Uterus (tissue), 3 donors: ENCODE measurements at regions not wholly inside any gene's neighbourhood (a gene's known extent, or its start where the extent isn't known, plus 50 kb on each side); places are given as distances from the start of the nearest gene placed in this dataset.

Experiments used
- DNase-seq, 2 donors: peaks; one replicate each; pipeline ENCODE4 v3.0.0-alpha.2; 2019 to 2020
- H3K27ac ChIP-seq, 2 donors: fragments of 200-600 bp; sonication (generic); 1 replicate in 1 of 2; 2 replicates in 1 of 2; pipeline ENCODE4 v1.5.1; 2016 to 2018
- H3K27me3 ChIP-seq, 2 donors: fragments of 200-600 bp; sonication (generic); one replicate each; pipeline ENCODE4 v1.5.1; 2018 to 2019; ENCODE audit warnings: control low read depth in 1 of 2
- H3K36me3 ChIP-seq, 2 donors: fragments of 200-600 bp; sonication (generic); one replicate each; pipeline ENCODE4 v1.5.1; 2019; ENCODE audit warnings: control low read depth in 1 of 2
- H3K4me1 ChIP-seq, 2 donors: fragments of 200-600 bp; sonication (generic); one replicate each; pipeline ENCODE4 v1.5.1; 2018 to 2019; ENCODE audit warnings: control low read depth in 1 of 2
- H3K4me3 ChIP-seq, 2 donors: fragments of 200-600 bp; sonication (generic); 1 replicate in 1 of 2; 2 replicates in 1 of 2; pipeline ENCODE4 v1.5.1; 2018 to 2019; ENCODE audit warnings: mild to moderate bottlenecking in 1 of 2
- H3K9me3 ChIP-seq, 2 donors: fragments of 200-600 bp; sonication (generic); one replicate each; pipeline ENCODE4 v1.5.1; 2019; ENCODE audit warnings: control low read depth in 1 of 2
- CTCF ChIP-seq, 4 experiments: fragments of 200-600 bp in 2 of 4; fragments of 450-650 bp in 2 of 4; sonication (generic) in 2 of 4; IDR thresholded peaks; one replicate each; pipeline ENCODE4 v1.5.1; 2016 to 2019; ENCODE audit warnings: antibody characterized with exemption in 4 of 4, mild to moderate bottlenecking in 2 of 4, moderate library complexity in 1 of 4
- POLR2A ChIP-seq, 2 donors: fragments of 450-650 bp; IDR thresholded peaks; one replicate each; pipeline ENCODE4 v1.6.1; 2016; ENCODE audit warnings: antibody characterized with exemption in 2 of 2, mild to moderate bottlenecking in 1 of 2, moderate library complexity in 1 of 2
- intact Hi-C: fragments of 100-400 bp; cut with DNase I; formaldehyde crosslinking; loops from one replicate; pipeline ENCODE4 v1.15.1; 2023; ENCODE audit warnings: low total_unique reads
- donor health status: DM: yes; HTN: yes; CAD: no.

GRCh38 chr9:85225180-85225579, 516.6 kb downstream of the AGTPBP1 start:
- DNase-seq: no peak
- intact Hi-C loops: no loop called here
- H3K36me3 ChIP-seq: no peaks in the 10 kb centered on the region
- no peaks in the 10 kb centered on the region for H3K27me3 ChIP-seq
- no peak for TF ChIP-seq POLR2A (IDR thresholded peaks at IDR 0.05)
- TF ChIP-seq CTCF (IDR thresholded peaks at IDR 0.05): no peak
- no peak overlapping the region for H3K27ac ChIP-seq
- H3K4me1 ChIP-seq: no peaks in the 10 kb centered on the region
- no peak overlapping the region for H3K4me3 ChIP-seq
- H3K9me3 ChIP-seq: no peaks in the 10 kb centered on the region

GRCh38 chr9:85224729-85225128, 517.0 kb downstream of the AGTPBP1 start:
- H3K9me3 ChIP-seq: no peaks in the 10 kb centered on the region
- no peak for TF ChIP-seq CTCF (IDR thresholded peaks at IDR 0.05)
- no peak for TF ChIP-seq POLR2A (IDR thresholded peaks at IDR 0.05)
- H3K4me3 ChIP-seq: no peak overlapping the region
- no peak for DNase-seq
- H3K4me1 ChIP-seq: no peaks in the 10 kb centered on the region
- no peaks in the 10 kb centered on the region for H3K27me3 ChIP-seq
- no peaks in the 10 kb centered on the region for H3K36me3 ChIP-seq
- intact Hi-C loops: no loop called here
- H3K27ac ChIP-seq: no peak overlapping the region

- Histone ChIP-seq H3K4me3 (no peak overlapping the region), H3K4me1 (no peaks in the 10 kb centered on the region), H3K27me3 (no peaks in the 10 kb centered on the region), H3K27ac (no peak overlapping the region), H3K9me3 (no peaks in the 10 kb centered on the region), H3K36me3 (no peaks in the 10 kb centered on the region)
- no peak for TF ChIP-seq POLR2A (IDR thresholded peaks at IDR 0.05)
- TF ChIP-seq CTCF (IDR thresholded peaks at IDR 0.05): no peak
- intact Hi-C loops: no loop called here
- DNase-seq: no peak
Observed at GRCh38 chr9:85224301-85224700, 517.5 kb downstream of the AGTPBP1 start.

GRCh38 chr9:85223506-85224125, 518.1 kb downstream of the AGTPBP1 start:
- no peaks in the 10 kb centered on the region for H3K9me3 ChIP-seq
- no peak overlapping the region for H3K27ac ChIP-seq
- intact Hi-C loops: no loop called here
- no peak overlapping the region for H3K4me3 ChIP-seq
- H3K36me3 ChIP-seq: no peaks in the 10 kb centered on the region
- no peaks in the 10 kb centered on the region for H3K4me1 ChIP-seq
- no peak for DNase-seq
- no peaks in the 10 kb centered on the region for H3K27me3 ChIP-seq
- TF ChIP-seq CTCF (IDR thresholded peaks at IDR 0.05) (no peak), POLR2A (IDR thresholded peaks at IDR 0.05) (no peak)

GRCh38 chr9:85216601-85217000, 525.2 kb downstream of the AGTPBP1 start:
- Histone ChIP-seq H3K27me3 (no peaks in the 10 kb centered on the region), H3K4me1 (no peaks in the 10 kb centered on the region), H3K4me3 (no peak overlapping the region), H3K36me3 (no peaks in the 10 kb centered on the region), H3K27ac (no peak overlapping the region), H3K9me3 (no peaks in the 10 kb centered on the region)
- TF ChIP-seq CTCF (IDR thresholded peaks at IDR 0.05) (no peak), POLR2A (IDR thresholded peaks at IDR 0.05) (no peak)
- intact Hi-C loops: no loop called here
- no peak for DNase-seq
